IPS DF 4.7 (cell line): ENCODE measurements at regions not wholly inside any gene's neighbourhood (a gene's known extent, or its start where the extent isn't known, plus 50 kb on each side); places are given as distances from the start of the nearest gene placed in this dataset.
"Not testable (repeated sequence)": the region's sequence is repeated elsewhere in the genome, so short reads cannot be mapped to it uniquely, and the experiment has no call there.

ENCODE experiments used
- DNase-seq: peaks from one replicate; pipeline ENCODE4 v3.0.0-alpha.2; 2013; ENCODE audit warnings: low spot score; ENCODE audit errors: extremely low read depth

GRCh38 chr21:35475009-35475408, 425.9 kb upstream of the RUNX1 start:
- no peak for DNase-seq

- no peak for DNase-seq
These were observed 424.4 kb upstream of the RUNX1 start for GRCh38 chr21:35473496-35473895.

- DNase-seq = no peak
These were observed 421.4 kb upstream of the RUNX1 start for GRCh38 chr21:35470522-35470921.

GRCh38 chr21:35469498-35469897, 420.4 kb upstream of the RUNX1 start:
- DNase-seq = no peak

GRCh38 chr21:35468991-35469390, 419.9 kb upstream of the RUNX1 start:
- no peak for DNase-seq

GRCh38 chr21:35467566-35467965, 418.5 kb upstream of the RUNX1 start:
- DNase-seq = no peak

GRCh38 chr21:35466681-35467080, 417.6 kb upstream of the RUNX1 start:
- DNase-seq = not testable (repeated sequence)

- DNase-seq = no peak
These were observed 416.6 kb upstream of the RUNX1 start for GRCh38 chr21:35465741-35466140.

GRCh38 chr21:35461700-35462099, 412.6 kb upstream of the RUNX1 start:
- DNase-seq = no peak

GRCh38 chr21:35460441-35460840, 411.3 kb upstream of the RUNX1 start:
- no peak for DNase-seq

- no peak for DNase-seq
These were observed 409.3 kb upstream of the RUNX1 start for GRCh38 chr21:35458405-35458804.

- DNase-seq = no peak
These were observed 408.1 kb upstream of the RUNX1 start for GRCh38 chr21:35457097-35457804.

- DNase-seq = no peak
These were observed 402.2 kb upstream of the RUNX1 start for GRCh38 chr21:35451276-35451675.

- DNase-seq = no peak
These were observed 401.7 kb upstream of the RUNX1 start for GRCh38 chr21:35450830-35451229.

GRCh38 chr21:35449846-35450245, 400.7 kb upstream of the RUNX1 start:
- no peak for DNase-seq

- no peak for DNase-seq
These were observed 399.9 kb upstream of the RUNX1 start for GRCh38 chr21:35448876-35449599.

GRCh38 chr21:35444391-35444790, 395.3 kb upstream of the RUNX1 start:
- no peak for DNase-seq

- no peak for DNase-seq
These were observed 392.9 kb upstream of the RUNX1 start for GRCh38 chr21:35441868-35442582.

- no peak for DNase-seq
These were observed 389.7 kb upstream of the RUNX1 start for GRCh38 chr21:35438643-35439404.

- no peak for DNase-seq
These were observed 388.8 kb upstream of the RUNX1 start for GRCh38 chr21:35437941-35438340.

- DNase-seq = no peak
These were observed 387.8 kb upstream of the RUNX1 start for GRCh38 chr21:35436899-35437298.

GRCh38 chr21:35432601-35433000, 383.5 kb upstream of the RUNX1 start:
- not testable (repeated sequence) for DNase-seq
